OCI-LY1 (cell line): ENCODE measurements at regions not wholly inside any gene's neighbourhood (a gene's known extent, or its start where the extent isn't known, plus 50 kb on each side); places are given as distances from the start of the nearest gene placed in this dataset.

Experiments used
- H2AFZ ChIP-seq: fragments of 200-600 bp; sonication (generic), shearing (Covaris generic); 2 replicates; pipeline ENCODE4 v1.6.0; 2014; ENCODE audit warnings: antibody characterized with exemption, mild to moderate bottlenecking, low read length
- H3F3A ChIP-seq: fragments of 200-600 bp; sonication (generic), shearing (Covaris generic); 2 replicates; pipeline ENCODE4 v1.6.0; 2014; ENCODE audit warnings: mild to moderate bottlenecking, antibody characterized with exemption, low read length, moderate library complexity; ENCODE audit not compliant: insufficient read depth
- H3K27ac ChIP-seq: fragments of 200-600 bp; sonication (generic); 2 replicates; pipeline ENCODE4 v1.5.1; 2014; ENCODE audit warnings: low read length, mixed run types, mild to moderate bottlenecking, low read depth; ENCODE audit not compliant: poor library complexity, severe bottlenecking
- H3K27me3 ChIP-seq: fragments of 200-600 bp; sonication (generic); 2 replicates; pipeline ENCODE4 v1.6.0; 2014; ENCODE audit warnings: antibody characterized with exemption, mild to moderate bottlenecking, low read length, moderate library complexity; ENCODE audit not compliant: insufficient read depth
- H3K36me3 ChIP-seq: fragments of 200-600 bp; sonication (generic); 2 replicates; pipeline ENCODE4 v1.6.1; 2014; ENCODE audit warnings: mild to moderate bottlenecking, antibody characterized with exemption, low read length, moderate library complexity, mixed read lengths; ENCODE audit not compliant: insufficient read depth
- H3K4me1 ChIP-seq: fragments of 200-600 bp; sonication (generic); 2 replicates; pipeline ENCODE4 v1.5.1; 2014; ENCODE audit warnings: mild to moderate bottlenecking, low read length, moderate library complexity; ENCODE audit not compliant: insufficient read depth, severe bottlenecking
- H3K4me2 ChIP-seq: fragments of 200-600 bp; sonication (generic), shearing (Covaris generic); 2 replicates; pipeline ENCODE4 v1.6.1; 2014; ENCODE audit warnings: low read length
- H3K4me3 ChIP-seq: fragments of 200-600 bp; sonication (generic); 2 replicates; pipeline ENCODE4 v1.5.1; 2014; ENCODE audit warnings: low read length, low read depth, mild to moderate bottlenecking, mixed read lengths; ENCODE audit not compliant: poor library complexity, severe bottlenecking
- H3K79me2 ChIP-seq: fragments of 200-600 bp; shearing (Covaris generic); 2 replicates; pipeline ENCODE4 v1.6.1; 2016; ENCODE audit warnings: mixed run types, low read length, mixed read lengths; ENCODE audit not compliant: insufficient read depth
- H3K9ac ChIP-seq: fragments of 200-600 bp; sonication (generic), shearing (Covaris generic); 2 replicates; pipeline ENCODE4 v1.6.1; 2014; ENCODE audit warnings: mild to moderate bottlenecking, low read length, mixed read lengths
- H3K9me2 ChIP-seq: fragments of 200-600 bp; sonication (generic), shearing (Covaris generic); 2 replicates; pipeline ENCODE4 v1.6.1; 2014; ENCODE audit warnings: low read depth, mild to moderate bottlenecking, low read length, mixed read lengths
- H3K9me3 ChIP-seq: fragments of 200-600 bp; shearing (Covaris generic); 2 replicates; pipeline ENCODE4 v1.6.1; 2014; ENCODE audit warnings: low read length, mixed read lengths
- H4K20me1 ChIP-seq: fragments of 200-600 bp; sonication (generic), shearing (Covaris generic); 2 replicates; pipeline ENCODE4 v1.6.0; 2016; ENCODE audit warnings: mild to moderate bottlenecking, low read length; ENCODE audit not compliant: insufficient read depth
- CTCF ChIP-seq: fragments of 200-600 bp; sonication (generic), shearing (Covaris generic); IDR thresholded peaks from 2 replicates; pipeline ENCODE4 v1.5.1; 2017; ENCODE audit warnings: mild to moderate bottlenecking, antibody characterized with exemption, low read length, moderate library complexity, mixed read lengths
- EZH2 ChIP-seq: fragments of 200-600 bp; sonication (generic), shearing (Covaris generic); IDR thresholded peaks from 2 replicates; pipeline ENCODE4 v1.8.0; 2017; ENCODE audit warnings: borderline replicate concordance, mixed run types, mild to moderate bottlenecking, antibody characterized with exemption, low read length, moderate library complexity, mixed read lengths

- Histone ChIP-seq H3K4me1 (no peaks in the 10 kb centered on the region), H3K27me3 (no peaks in the 10 kb centered on the region), H3K4me3 (no peak overlapping the region), H3K9ac (no peak overlapping the region), H2AFZ (no peak overlapping the region), H3F3A (no peaks in the 10 kb centered on the region), H3K79me2 (no peaks in the 10 kb centered on the region), H3K9me2 (no peaks in the 10 kb centered on the region), H3K9me3 (no peaks in the 10 kb centered on the region), H4K20me1 (no peaks in the 10 kb centered on the region), H3K36me3 (no peaks in the 10 kb centered on the region), H3K4me2 (no peak overlapping the region), H3K27ac (no peak overlapping the region)
- no peak for TF ChIP-seq CTCF
- TF ChIP-seq EZH2 = no peak
Measured at GRCh38 chr16:49161191-49161590, 120.4 kb downstream of the CBLN1 start.

- Histone ChIP-seq H3K27me3 (no peaks in the 10 kb centered on the region), H3K9ac (no peak overlapping the region), H3K79me2 (no peaks in the 10 kb centered on the region), H3K9me3 (no peaks in the 10 kb centered on the region), H3K9me2 (no peaks in the 10 kb centered on the region), H3K4me2 (no peak overlapping the region), H3K4me3 (no peak overlapping the region), H3K4me1 (no peaks in the 10 kb centered on the region), H3K36me3 (no peaks in the 10 kb centered on the region), H4K20me1 (no peaks in the 10 kb centered on the region), H2AFZ (no peak overlapping the region), H3K27ac (no peak overlapping the region), H3F3A (no peaks in the 10 kb centered on the region)
- TF ChIP-seq CTCF (no peak), EZH2 (no peak)
Measured at GRCh38 chr16:49158029-49158642, 123.5 kb downstream of the CBLN1 start.

GRCh38 chr16:49150341-49150740 is 131.3 kb downstream of the CBLN1 start:
- no peaks in the 10 kb centered on the region for H3K9me2 ChIP-seq
- no peaks in the 10 kb centered on the region for H3K27me3 ChIP-seq
- no peaks in the 10 kb centered on the region for H3F3A ChIP-seq
- no peak overlapping the region for H2AFZ ChIP-seq
- no peaks in the 10 kb centered on the region for H3K4me1 ChIP-seq
- no peak overlapping the region for H3K27ac ChIP-seq
- no peak overlapping the region for H3K4me2 ChIP-seq
- H3K36me3 ChIP-seq = no peaks in the 10 kb centered on the region
- TF ChIP-seq CTCF (no peak), EZH2 (no peak)
- no peak overlapping the region for H3K9ac ChIP-seq
- no peaks in the 10 kb centered on the region for H3K9me3 ChIP-seq
- no peaks in the 10 kb centered on the region for H4K20me1 ChIP-seq
- H3K4me3 ChIP-seq = no peak overlapping the region
- H3K79me2 ChIP-seq = no peaks in the 10 kb centered on the region
